ENCODE measurements at regions not wholly inside any gene's neighbourhood (a gene's known extent, or its start where the extent isn't known, plus 50 kb on each side); places are given as distances from the start of the nearest gene placed in this dataset.

- TF ChIP-seq CTCF (conservative IDR thresholded peaks at IDR 0.05; ENCODE audit: control insufficient read depth, insufficient read depth, low read depth, low read length): no peak
- DNase-seq (ENCODE audit: low read depth): no peak
- no peak overlapping the region for H3K4me3 ChIP-seq (ENCODE audit: control insufficient read depth, low read depth, low read length)
Observed at GRCh38 chr9:82567953-82568352, 495.0 kb downstream of the RASEF start.

GRCh38 chr9:82570226-82570625, 492.7 kb downstream of the RASEF start:
- no peak overlapping the region for H3K4me3 ChIP-seq (ENCODE audit: control insufficient read depth, low read depth, low read length)
- DNase-seq (ENCODE audit: low read depth): peak; percentile 4
- TF ChIP-seq CTCF (conservative IDR thresholded peaks at IDR 0.05; ENCODE audit: control insufficient read depth, insufficient read depth, low read depth, low read length): no peak

- no peak for DNase-seq (ENCODE audit: low read depth)
- no peak overlapping the region for H3K4me3 ChIP-seq (ENCODE audit: control insufficient read depth, low read depth, low read length)
- no peak for TF ChIP-seq CTCF (conservative IDR thresholded peaks at IDR 0.05; ENCODE audit: control insufficient read depth, insufficient read depth, low read depth, low read length)
Observed at GRCh38 chr9:82571540-82571939, 491.4 kb downstream of the RASEF start.

- no peak for DNase-seq (ENCODE audit: low read depth)
- TF ChIP-seq CTCF (conservative IDR thresholded peaks at IDR 0.05; ENCODE audit: control insufficient read depth, insufficient read depth, low read depth, low read length): no peak
- no peak overlapping the region for H3K4me3 ChIP-seq (ENCODE audit: control insufficient read depth, low read depth, low read length)
Observed at GRCh38 chr9:82572146-82572545, 490.8 kb downstream of the RASEF start.

GRCh38 chr9:82574911-82575310, 488.0 kb downstream of the RASEF start:
- no peak for TF ChIP-seq CTCF (conservative IDR thresholded peaks at IDR 0.05; ENCODE audit: control insufficient read depth, insufficient read depth, low read depth, low read length)
- H3K4me3 ChIP-seq (ENCODE audit: control insufficient read depth, low read depth, low read length): no peak overlapping the region
- no peak for DNase-seq (ENCODE audit: low read depth)

GRCh38 chr9:82580921-82581320, 482.0 kb downstream of the RASEF start:
- no peak for TF ChIP-seq CTCF (conservative IDR thresholded peaks at IDR 0.05; ENCODE audit: control insufficient read depth, insufficient read depth, low read depth, low read length)
- no peak overlapping the region for H3K4me3 ChIP-seq (ENCODE audit: control insufficient read depth, low read depth, low read length)
- DNase-seq (ENCODE audit: low read depth): no peak

- no peak for DNase-seq (ENCODE audit: low read depth)
- no peak for TF ChIP-seq CTCF (conservative IDR thresholded peaks at IDR 0.05; ENCODE audit: control insufficient read depth, insufficient read depth, low read depth, low read length)
Observed at GRCh38 chr9:82581516-82581915, 481.4 kb downstream of the RASEF start.

More at GRCh38 chr9:82581516-82581915, 481.4 kb downstream of the RASEF start:
- H3K4me3 ChIP-seq (ENCODE audit: control insufficient read depth, low read depth, low read length): no peak overlapping the region

All from fibroblast of mammary gland (primary cell).